HG03196 (cell line): ENCODE measurements at regions not wholly inside any gene's neighbourhood (a gene's known extent, or its start where the extent isn't known, plus 50 kb on each side); places are given as distances from the start of the nearest gene placed in this dataset.
"Not testable (repeated sequence)": the region's sequence is repeated elsewhere in the genome, so short reads cannot be mapped to it uniquely, and the experiment has no call there.

Experiments used
- ATAC-seq: cut with Tn5 transposase; IDR thresholded peaks from one replicate; pipeline ENCODE4 v1.9.1; 2021; ENCODE audit not compliant: unreplicated experiment

DNA sequence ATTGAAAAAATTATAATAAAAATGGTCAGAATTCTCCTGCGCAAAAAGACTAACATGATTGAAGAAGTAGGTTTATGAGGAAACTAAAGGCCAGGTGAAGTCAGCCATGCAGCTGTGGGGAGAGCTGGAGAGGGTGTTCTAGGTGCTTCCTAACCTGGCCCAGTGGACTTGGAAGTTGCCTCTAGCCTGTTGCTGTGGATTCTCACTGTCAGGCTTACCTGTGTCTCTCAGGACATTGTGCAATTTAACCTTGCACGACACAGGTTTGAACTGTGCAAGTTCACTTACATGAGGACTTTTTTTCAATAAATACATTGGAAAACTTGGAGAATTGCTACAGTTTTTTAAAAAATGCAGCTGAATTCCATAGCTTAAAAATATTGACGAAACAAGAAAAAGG is 266.4 kb downstream of the CXCL12 start:
- ATAC-seq = no peak

DNA sequence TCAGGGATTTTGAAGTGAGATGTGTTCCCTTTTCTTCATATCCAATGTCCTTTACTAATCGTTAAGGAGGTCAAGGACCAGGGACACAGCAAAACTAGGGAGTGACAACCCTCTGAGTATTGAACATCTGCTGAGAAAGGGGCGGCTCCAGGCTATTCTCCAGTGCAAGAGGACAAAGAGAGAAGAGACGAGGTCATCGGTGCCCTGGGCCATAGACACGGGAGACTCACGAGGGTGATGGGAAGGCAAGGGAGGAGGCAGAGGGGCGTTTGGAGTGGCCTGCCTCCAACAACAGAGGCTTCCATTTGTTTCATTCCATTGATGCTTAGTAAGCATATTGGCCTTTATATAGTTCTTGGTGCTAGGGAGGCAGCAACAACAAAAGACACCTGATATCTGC is 268.4 kb downstream of the CXCL12 start:
- no peak for ATAC-seq

DNA sequence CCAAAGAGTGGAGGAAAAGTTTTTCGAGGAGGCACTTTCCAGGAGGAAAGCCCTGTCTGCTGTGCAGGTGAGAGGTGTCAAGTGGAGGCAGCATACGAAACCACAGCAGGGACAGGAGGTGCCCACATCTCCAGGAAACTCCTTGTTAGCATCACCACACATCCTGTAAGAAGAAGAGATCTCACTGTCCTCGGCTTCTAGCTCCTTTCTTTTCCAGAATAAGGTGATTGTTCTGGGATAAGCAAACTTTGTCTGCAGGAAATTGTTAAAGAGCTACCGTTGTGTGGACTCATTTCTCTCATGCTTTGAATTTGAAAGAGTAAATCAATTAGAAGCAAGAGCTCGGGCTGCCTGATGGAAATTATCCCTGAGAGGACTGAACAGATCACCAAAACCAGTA is 269.4 kb downstream of the CXCL12 start:
- no peak for ATAC-seq

DNA sequence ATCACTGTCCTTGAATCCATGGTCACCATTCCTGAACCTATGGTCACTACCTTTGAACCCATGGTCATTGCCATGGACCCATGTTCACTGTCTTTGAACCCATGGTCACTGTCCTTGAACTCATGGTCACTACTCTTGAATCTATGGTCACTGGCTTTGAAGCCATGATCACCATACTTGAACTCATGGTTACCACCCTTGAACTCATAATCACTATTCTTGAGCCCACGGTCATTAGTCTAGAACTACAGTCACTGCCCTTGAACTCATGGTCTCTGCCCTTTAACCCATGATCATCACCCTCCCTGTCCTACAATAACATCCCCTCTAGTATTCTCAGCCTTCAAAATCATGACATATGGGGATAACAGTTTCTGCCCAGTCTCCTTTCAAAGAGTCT is 270.5 kb downstream of the CXCL12 start:
- no peak for ATAC-seq

DNA sequence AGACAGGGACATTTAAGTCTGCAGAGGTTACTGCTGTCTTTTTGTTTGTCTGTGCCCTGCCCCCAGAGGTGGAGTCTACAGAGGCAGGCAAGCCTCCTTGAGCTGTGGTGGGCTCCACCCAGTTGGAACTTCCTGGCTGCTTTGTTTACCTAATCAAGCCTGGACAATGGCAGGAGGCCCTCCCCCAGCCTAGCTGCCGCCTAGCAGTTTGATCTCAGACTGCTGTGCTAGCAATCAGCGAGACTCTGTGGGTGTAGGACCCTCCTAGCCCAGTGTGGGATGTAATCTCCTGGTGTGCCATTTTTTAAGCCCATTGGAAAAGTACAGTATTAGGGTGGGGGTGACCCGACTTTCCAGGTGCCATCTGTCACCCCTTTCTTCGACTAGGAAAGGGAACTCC is 272.6 kb downstream of the CXCL12 start:
- not testable (repeated sequence) for ATAC-seq

DNA sequence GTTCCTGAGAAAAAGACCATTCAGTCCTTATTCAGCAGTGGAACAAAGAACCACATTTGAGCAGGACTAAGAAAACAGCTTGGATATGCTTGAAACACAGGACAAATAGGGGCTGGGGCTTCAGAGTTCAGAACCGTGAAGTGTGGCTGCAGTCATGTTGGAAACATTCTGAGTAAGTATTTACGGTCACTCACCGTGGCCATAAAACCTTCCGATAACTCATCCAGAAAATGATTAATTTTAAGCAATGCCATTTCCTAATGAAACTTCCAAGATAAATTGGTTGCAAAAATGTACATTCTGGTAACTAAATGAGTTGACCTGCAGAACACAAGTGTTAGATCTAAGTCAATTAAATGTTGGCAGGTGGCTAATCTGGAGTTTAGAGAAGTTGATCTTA is 279.2 kb downstream of the CXCL12 start:
- ATAC-seq = no peak

DNA sequence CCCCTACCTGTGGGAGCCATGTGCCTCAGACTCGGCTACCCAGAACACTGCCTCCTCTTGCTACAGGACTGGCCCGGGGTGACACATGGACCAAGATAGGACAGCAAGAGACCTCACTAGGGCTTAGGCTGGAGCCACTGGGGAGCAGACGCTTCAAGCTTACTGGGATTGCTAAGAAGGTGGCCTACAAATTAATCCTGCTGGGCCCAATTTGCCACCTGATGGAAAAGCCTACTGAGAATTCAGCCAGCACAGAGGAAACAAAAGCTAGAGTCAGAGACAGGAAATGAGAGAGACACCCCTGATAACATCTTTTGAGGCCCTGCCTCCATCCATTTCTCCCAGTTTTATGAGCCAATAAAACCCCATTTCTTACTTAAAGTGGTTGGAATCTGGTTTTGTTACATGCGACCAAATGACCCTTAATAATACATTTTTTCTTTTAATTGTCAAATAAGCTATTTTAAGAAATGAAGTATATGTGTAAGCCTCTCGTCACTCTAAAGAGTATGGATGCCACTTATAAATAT is 282.1 kb downstream of the CXCL12 start:
- no peak for ATAC-seq

DNA sequence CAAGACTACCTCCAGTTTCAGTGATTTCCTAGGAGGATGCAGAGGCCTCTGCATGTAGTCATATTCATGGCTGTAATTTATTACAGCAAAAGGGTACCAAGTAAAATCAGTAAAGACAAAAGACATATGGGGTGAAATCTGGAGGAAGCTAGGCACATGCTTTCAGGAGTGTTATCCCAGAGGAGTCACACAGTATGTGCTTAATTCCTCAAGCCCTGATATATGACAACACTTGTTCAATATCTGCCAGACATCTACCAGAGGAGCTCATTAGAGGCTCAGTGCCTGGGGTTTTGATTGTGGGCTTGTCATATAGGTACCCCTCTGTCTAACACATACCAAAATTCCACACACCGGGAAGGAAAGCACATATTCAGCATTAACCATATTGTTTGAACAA is 283.8 kb downstream of the CXCL12 start:
- no peak for ATAC-seq

DNA sequence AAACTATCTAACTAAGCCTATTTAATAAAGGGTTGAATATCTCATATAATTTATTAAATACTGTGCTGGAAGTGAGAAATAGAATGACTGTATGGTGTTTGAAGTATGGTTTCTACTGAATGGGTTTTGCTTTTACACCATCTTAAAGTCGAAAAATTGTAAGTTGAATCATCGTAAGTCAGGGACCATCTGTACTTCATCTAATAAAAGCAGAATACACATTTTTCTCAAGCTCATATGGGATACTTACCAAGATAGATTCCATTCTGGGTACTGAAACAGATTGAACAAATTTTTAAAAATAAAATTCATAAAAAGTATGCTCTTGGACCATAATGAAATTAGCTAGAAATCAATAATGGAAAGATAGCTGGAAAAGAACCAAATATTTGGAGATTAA is 285.4 kb downstream of the CXCL12 start:
- no peak for ATAC-seq

DNA sequence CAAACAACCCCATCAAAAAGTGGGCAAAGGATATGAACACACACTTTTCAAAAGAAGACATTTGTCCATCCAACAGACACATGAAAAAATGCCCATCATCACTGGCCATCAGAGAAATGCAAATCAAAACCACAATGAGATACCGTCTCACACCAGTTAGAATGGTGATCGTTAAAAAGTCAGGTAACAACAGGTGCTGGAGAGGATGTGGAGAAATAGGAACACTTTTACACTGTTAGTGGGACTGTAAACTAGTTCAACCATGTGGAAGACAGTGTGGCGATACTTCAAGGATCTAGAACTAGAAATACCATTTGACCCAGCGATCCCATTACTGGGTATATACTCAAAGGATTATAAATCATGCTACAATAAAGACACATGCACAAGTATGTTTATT is 288.7 kb downstream of the CXCL12 start:
- not testable (repeated sequence) for ATAC-seq

DNA sequence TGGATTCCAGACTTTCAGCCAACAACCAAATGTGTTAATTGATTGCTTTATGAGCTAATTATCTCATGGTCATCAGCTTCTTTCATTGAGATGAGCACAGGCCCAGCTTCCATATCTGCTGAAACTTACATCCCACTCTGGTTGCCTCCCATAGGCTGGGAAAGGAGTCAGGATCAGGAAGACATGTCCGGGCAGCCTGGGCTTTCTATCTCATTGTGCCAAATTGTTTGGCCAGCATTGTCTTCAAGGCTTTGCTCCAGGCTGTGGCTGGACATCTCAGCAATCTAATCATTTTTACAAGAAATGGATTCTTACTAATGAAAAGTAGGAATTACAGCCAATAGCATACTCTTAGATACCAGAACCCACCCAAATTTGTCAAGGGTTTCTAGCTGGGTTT is 295.2 kb downstream of the CXCL12 start:
- no peak for ATAC-seq

DNA sequence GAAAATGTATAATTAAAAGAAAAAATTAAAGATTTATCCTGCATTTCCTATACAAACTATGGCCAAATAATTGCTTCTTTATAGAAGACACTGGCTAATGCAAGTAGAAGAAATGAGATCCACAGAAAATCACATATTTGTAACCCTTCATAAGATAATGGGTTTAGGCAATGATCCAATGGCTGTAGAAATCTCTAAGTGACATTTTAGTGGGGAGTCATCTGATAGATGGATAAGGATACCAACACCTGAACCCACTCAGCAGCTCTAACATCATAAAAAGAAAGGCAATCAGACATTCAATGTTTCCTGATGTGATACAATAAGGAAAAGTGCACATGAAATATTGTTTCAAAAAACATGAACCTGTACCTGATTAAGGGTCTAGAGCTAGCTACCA is 297.5 kb downstream of the CXCL12 start:
- ATAC-seq = no peak

DNA sequence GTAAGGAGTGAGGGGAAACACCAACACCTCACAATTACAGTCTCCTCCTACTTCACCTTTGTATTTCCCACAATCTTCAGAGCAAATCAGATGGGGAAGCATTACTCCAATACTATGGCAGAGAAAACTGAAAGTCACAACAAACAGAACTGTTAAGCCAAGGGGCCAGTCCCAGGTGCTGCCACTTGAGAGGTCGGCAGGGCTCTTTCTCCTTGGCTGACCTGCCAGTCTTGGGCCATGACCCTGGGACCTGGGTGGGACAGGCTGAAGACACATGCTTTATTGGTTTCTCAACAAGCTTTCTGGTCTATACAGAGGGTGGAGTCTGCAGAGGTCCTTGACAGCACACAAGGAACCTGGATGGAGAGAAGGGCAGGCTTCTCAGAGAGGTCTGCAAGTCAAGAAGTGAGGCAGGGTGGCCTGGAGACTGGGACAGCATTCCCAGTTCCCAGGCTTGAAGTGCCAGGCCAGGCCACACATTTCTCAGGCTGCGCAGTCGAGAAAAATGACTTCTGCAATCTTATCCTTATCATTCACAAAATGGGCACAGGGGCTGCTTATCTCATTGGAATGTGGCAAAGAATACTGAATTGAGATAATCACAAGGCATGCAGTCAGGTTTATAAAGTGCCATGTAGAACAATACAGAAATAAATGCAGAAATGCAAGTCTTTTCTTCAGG is 301.0 kb downstream of the CXCL12 start:
- ATAC-seq = no peak

DNA sequence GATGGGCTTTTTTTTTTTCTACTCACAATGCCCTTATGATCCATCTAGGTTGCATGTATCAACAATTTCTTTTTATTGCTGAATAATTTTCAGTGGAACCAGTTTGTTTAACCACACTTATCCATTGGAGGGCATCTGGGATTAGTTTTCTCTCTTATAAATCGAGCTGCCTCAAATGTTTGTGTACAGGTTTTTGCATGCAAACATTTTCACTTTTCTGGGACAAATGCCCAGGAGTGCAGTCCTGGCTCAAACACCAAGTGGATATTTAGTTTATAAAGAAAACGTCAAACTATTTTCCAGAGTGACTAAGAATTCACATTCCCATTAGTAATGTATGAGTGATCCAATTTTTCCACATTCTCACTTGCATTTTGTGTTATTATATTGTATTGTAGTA is 313.4 kb downstream of the CXCL12 start:
- ATAC-seq = no peak

DNA sequence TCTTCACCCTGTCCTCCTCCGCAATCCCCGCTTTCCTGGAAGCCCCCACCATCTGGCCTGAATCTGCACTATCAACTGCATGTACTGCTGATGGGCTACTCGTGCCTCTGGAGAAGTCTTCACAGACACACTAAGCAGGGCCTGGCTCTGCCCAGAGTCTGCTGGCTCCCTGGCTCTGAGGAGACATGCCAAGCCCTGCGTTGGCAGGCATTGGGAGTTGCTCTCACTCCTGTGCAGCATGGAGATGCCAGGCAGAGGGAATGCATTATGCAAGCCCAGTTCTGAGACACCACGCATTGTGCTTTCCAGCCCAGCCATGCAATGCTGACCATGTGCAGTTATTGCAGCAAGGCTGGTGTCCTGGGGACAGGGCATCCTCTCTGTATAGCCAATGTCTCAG is 314.6 kb downstream of the CXCL12 start:
- no peak for ATAC-seq

DNA sequence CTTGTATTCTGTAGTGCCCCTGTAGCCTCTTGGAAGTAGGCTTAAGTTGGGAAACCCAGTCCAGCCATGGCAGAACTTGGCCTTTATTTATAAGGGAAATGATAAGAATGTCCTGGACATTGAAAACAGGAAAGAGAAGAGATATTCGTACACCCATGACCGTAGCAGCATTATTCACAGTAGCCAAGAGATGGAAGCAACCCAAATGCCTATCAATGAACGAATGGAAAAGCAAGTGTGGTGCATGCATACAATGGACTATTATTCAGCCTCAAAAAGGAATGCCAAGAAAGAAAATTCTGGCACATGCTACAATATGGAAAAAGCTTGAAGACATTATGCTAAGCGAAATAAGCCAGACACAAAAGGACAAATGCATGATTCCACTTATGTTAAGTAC is 315.3 kb downstream of the CXCL12 start:
- ATAC-seq = no peak

DNA sequence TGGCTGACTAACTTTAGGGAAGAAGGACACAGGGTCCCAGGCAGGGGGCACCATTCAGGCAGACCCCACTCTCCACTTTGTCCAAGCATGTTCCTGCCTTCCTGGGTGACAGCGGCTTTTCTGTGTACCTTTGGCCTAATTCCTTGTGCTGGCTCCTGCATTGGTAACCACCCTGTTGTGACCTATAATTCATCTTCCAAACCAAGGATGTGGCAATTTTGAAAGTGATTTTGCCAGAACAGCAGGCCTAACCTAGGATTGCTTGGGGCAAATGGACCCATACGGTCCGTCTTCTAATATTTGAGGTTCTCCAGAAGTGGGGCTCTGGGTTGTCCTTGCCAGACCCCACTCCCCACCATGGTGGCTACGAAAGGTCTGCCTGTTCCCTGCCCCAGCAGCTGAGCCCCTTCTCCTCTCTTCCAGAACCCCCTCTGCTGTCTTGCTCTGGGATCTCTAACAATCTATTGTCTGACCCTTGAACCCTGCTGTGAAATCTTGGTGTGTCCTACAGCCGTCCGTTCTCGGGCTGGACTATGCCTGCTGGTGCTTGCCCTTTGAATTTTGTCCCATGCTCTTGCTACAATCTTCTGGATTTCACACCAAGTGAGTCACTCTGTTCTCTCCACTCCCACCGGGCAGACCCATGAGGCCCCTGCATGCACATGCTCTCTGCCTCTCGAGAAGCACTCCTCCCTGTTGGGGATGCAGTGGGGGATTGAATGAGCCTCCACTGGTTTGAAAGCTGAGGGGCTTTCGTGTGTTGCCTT is 316.0 kb downstream of the CXCL12 start:
- no peak for ATAC-seq

DNA sequence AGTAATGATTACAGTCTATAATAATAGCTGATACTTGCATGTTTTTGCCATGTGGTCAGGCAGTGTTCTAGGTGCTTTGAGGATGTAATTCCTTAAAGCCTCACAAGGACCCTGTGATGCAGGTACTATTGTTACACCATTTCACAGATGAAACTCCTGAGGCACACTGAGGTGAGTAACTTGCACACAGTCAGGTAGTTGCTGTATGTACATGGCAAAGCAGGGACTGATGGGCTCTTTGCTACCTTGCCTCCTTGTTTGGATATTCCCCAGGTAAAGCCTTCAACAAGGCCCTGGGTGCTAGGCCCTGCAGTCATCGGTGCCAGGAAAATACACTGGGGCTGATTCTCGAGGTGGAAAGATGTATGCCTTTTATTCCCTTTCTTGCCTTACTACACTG is 317.5 kb downstream of the CXCL12 start:
- ATAC-seq = no peak

DNA sequence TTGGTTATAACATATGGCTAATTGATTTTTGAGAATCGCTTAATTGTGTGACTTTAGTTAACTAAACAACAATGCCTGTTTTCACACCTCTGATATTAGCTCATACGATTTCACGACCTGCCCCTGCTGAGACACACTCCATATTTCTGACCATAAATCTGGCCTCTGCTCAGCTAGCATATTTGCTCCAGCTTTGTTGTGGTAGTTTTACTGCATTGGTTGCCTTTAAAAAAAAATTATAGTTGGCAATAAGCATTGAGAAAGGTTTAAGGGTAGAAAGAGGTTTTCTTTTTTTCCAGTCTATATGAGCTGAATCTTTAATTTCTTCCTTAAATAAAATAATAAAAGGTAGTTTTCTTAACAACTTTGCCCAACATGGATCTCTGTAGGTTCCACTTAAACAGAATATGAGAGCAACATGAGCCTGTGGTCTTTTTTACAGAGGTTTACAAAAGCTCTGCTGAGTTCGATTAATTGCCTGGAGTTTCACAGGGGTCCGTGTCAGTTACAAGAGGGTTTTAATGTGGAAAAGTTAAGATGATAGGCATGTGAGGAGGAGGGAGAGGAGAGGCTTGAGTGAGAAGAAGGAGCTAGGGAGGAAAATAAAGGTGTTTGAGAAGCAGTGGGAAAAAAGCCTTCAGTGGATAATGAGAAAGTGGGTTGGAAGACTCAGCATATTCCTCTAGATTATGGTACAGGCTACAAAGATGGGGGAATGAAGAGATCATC is 318.2 kb downstream of the CXCL12 start:
- no peak for ATAC-seq

DNA sequence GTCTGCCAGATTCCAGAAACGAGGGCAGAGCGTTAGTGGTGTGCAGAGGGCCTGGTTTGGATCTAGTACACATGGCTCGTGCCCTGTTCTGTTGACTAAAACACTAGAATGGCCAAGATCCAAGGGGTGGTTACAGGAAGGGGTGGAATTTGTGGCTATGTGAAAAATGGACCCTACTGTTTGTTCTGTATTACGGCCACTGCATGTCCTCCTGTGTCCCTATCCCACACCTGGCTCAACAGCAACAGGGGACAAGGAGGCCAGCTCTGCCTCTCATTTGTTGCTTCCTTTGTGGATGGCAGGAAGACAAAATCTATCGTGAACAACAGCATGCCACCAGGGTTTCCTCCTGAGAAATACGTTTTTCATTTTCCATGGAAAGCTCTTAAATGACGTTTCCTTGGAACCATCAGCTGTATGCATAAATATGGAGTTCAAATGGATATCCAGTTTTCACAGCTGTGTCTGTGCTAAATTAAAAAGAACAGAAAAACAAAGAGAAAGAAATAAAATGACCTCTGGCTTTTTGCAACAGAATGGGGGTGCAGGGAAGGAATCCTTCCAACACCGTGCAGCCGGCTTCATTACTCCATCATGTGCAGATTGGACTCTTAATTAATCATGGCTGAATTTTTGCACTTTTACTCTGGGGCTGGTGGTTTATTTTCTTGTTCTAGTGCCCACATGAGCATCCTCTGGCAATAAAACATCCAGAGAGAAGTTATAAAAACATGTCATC is 318.9 kb downstream of the CXCL12 start:
- no peak for ATAC-seq
